GM12878 (cell line): ENCODE measurements at regions not wholly inside any gene's neighbourhood (a gene's known extent, or its start where the extent isn't known, plus 50 kb on each side); places are given as distances from the start of the nearest gene placed in this dataset.

Experiments
- ATF7 ChIP-seq: fragments of 450-650 bp; IDR thresholded peaks from 2 replicates; pipeline ENCODE4 v1.6.1; 2016; ENCODE audit warnings: low read depth, mild to moderate bottlenecking
- CREB1 ChIP-seq: IDR thresholded peaks from 2 replicates; pipeline ENCODE4 v1.6.1; 2012; ENCODE audit warnings: low read depth, mild to moderate bottlenecking, inconsistent platforms
- CUX1 ChIP-seq: IDR thresholded peaks from 2 replicates; pipeline ENCODE4 v1.6.1; 2012; ENCODE audit warnings: improper control_type of control experiment, low read depth, low read length; ENCODE audit not compliant: insufficient replicate concordance
- DPF2 ChIP-seq: fragments of 450-650 bp; IDR thresholded peaks from 2 replicates; pipeline ENCODE4 v1.6.1; 2017; ENCODE audit warnings: mild to moderate bottlenecking
- E4F1 ChIP-seq: fragments of 450-650 bp; IDR thresholded peaks from 2 replicates; pipeline ENCODE4 v1.6.1; 2018; ENCODE audit warnings: borderline replicate concordance, mild to moderate bottlenecking; ENCODE audit not compliant: partially characterized antibody
- ESRRA ChIP-seq: IDR thresholded peaks from 2 replicates; pipeline ENCODE4 v1.6.1; 2012; ENCODE audit warnings: mild to moderate bottlenecking, low read length, improper control_type of control experiment
- FOS ChIP-seq: IDR thresholded peaks from 3 replicates; pipeline ENCODE4 v1.6.1; 2011; ENCODE audit warnings: borderline replicate concordance; ENCODE audit not compliant: insufficient read length; ENCODE audit errors: extremely low read depth
- FOXK2 ChIP-seq: fragments of 450-650 bp; IDR thresholded peaks from 2 replicates; pipeline ENCODE4 v1.6.1; 2017; ENCODE audit warnings: mild to moderate bottlenecking, moderate library complexity
- HDAC2 ChIP-seq: fragments of 200-600 bp; sonication (generic); IDR thresholded peaks from 2 replicates; pipeline ENCODE4 v1.6.1; 2017
- MTA2 ChIP-seq: fragments of 450-650 bp; IDR thresholded peaks from 2 replicates; pipeline ENCODE4 v1.6.1; 2016; ENCODE audit warnings: low read depth, mild to moderate bottlenecking, moderate library complexity
- RB1 ChIP-seq: fragments of 450-650 bp; formaldehyde crosslinking; IDR thresholded peaks from 2 replicates; pipeline ENCODE4 v1.6.1; 2017; ENCODE audit warnings: mild to moderate bottlenecking, borderline replicate concordance
- SPI1 ChIP-seq: IDR thresholded peaks from 2 replicates; pipeline ENCODE4 v1.6.1; 2011; ENCODE audit warnings: low read depth, mild to moderate bottlenecking, low read length, moderate library complexity, borderline replicate concordance; ENCODE audit not compliant: insufficient read depth
- YY1 ChIP-seq: IDR thresholded peaks from 2 replicates; pipeline ENCODE4 v1.6.1; 2011; ENCODE audit warnings: low read depth, mild to moderate bottlenecking, low read length
- ZBED1 ChIP-seq: IDR thresholded peaks from 2 replicates; pipeline ENCODE4 v1.6.1; 2016; ENCODE audit warnings: borderline replicate concordance
- ZBTB11 ChIP-seq: fragments of 450-650 bp; formaldehyde crosslinking; IDR thresholded peaks from 2 replicates; pipeline ENCODE4 v1.5.0; 2022; ENCODE audit warnings: mild to moderate bottlenecking, missing genetic modification characterization
- ZNF687 ChIP-seq: fragments of 450-650 bp; IDR thresholded peaks from 2 replicates; pipeline ENCODE4 v1.6.1; 2017; ENCODE audit warnings: mild to moderate bottlenecking, moderate library complexity

GRCh38 chr5:54387659-54388232 lies 67.8 kb upstream of the HSPB3 start (continued):
- TF ChIP-seq ZBTB11 (CRISPR knock-in tag) (no peak), ZBED1 (no peak), CREB1 (peak; percentile 55; the same call in 1 of the 2 replicates), ZNF687 (no peak), ESRRA (no peak), FOXK2 (no peak), FOS (no peak), SPI1 (no peak), DPF2 (0 out of 2 replicates have a peak, but pooled peaks have one; percentile 33), RB1 (no peak), YY1 (no peak), CUX1 (no peak), ATF7 (peak; percentile 93), E4F1 (no peak), MTA2 (peak; percentile 23; the same call in 1 of the 2 replicates), HDAC2 (no peak)
